Sigmoid colon (tissue), 3 donors: ENCODE measurements at regions not wholly inside any gene's neighbourhood (a gene's known extent, or its start where the extent isn't known, plus 50 kb on each side); places are given as distances from the start of the nearest gene placed in this dataset.

ENCODE experiments used
- POLR2A ChIP-seq, 2 donors: fragments of 450-650 bp; IDR thresholded peaks; one replicate each; pipeline ENCODE4 v1.6.1; 2016; ENCODE audit warnings: antibody characterized with exemption in 2 of 2, mild to moderate bottlenecking in 2 of 2, moderate library complexity in 2 of 2
- TF ChIP-seq, protein P1 (sequence below), 4 experiments: fragments of 450-650 bp in 3 of 4; fragments of 200-600 bp in 1 of 4; IDR thresholded peaks; one replicate each; pipeline ENCODE4 v1.5.1; 2016 to 2019; ENCODE audit warnings: antibody characterized with exemption in 4 of 4, mild to moderate bottlenecking in 3 of 4, moderate library complexity in 2 of 4

DNA sequence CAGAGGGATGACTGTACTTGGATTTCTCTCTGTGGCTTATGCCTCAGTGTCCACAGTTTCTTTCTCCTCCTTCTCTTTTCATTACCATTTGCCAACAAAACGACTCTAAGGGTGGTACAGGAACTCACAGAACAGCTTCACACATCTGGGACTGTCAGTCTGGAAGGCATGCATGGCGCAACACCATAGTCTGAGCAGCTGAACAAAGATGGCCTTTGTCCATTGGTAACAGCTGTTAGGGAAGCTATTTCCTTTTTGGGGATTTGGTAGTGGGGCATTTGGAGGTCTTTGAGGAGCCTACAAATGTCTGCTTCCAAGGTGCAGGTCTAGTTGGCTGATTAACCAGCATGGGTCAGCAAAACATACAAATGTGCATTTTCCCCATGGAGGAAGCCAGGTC is 81.4 kb upstream of the PCDH8 start:
- TF ChIP-seq, protein P1, sequence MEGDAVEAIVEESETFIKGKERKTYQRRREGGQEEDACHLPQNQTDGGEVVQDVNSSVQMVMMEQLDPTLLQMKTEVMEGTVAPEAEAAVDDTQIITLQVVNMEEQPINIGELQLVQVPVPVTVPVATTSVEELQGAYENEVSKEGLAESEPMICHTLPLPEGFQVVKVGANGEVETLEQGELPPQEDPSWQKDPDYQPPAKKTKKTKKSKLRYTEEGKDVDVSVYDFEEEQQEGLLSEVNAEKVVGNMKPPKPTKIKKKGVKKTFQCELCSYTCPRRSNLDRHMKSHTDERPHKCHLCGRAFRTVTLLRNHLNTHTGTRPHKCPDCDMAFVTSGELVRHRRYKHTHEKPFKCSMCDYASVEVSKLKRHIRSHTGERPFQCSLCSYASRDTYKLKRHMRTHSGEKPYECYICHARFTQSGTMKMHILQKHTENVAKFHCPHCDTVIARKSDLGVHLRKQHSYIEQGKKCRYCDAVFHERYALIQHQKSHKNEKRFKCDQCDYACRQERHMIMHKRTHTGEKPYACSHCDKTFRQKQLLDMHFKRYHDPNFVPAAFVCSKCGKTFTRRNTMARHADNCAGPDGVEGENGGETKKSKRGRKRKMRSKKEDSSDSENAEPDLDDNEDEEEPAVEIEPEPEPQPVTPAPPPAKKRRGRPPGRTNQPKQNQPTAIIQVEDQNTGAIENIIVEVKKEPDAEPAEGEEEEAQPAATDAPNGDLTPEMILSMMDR (IDR thresholded peaks at IDR 0.05): no peak
- no peak for TF ChIP-seq POLR2A (IDR thresholded peaks at IDR 0.05)
